NCI-H2196 (cell line): ENCODE measurements at regions not wholly inside any gene's neighbourhood (a gene's known extent, or its start where the extent isn't known, plus 50 kb on each side); places are given as distances from the start of the nearest gene placed in this dataset.

Source experiments
- DNase-seq: peaks from one replicate; lab custom pipeline; 2025; ENCODE audit not compliant: unreplicated experiment; lab: John Stamatoyannopoulos, UW

- no peak for DNase-seq
Measured at GRCh38 chr6:84466511-84466910, 239.1 kb upstream of the CEP162 start.

- DNase-seq, result no peak
Measured at GRCh38 chr6:84464471-84464870, 237.0 kb upstream of the CEP162 start.

GRCh38 chr6:84462698-84463097 lies 235.3 kb upstream of the CEP162 start:
- no peak for DNase-seq

- DNase-seq, result no peak
Measured at GRCh38 chr6:84461461-84461860, 234.0 kb upstream of the CEP162 start.

GRCh38 chr6:84460491-84460890 lies 233.0 kb upstream of the CEP162 start:
- DNase-seq, result no peak

GRCh38 chr6:84459401-84459800 lies 232.0 kb upstream of the CEP162 start:
- DNase-seq, result no peak

- no peak for DNase-seq
Measured at GRCh38 chr6:84458271-84458670, 230.8 kb upstream of the CEP162 start.

- no peak for DNase-seq
Measured at GRCh38 chr6:84457276-84457675, 229.8 kb upstream of the CEP162 start.

- no peak for DNase-seq
Measured at GRCh38 chr6:84456803-84457202, 229.4 kb upstream of the CEP162 start.

- no peak for DNase-seq
Measured at GRCh38 chr6:84455511-84456029, 228.1 kb upstream of the CEP162 start.

- no peak for DNase-seq
Measured at GRCh38 chr6:84453499-84453898, 226.1 kb upstream of the CEP162 start.

GRCh38 chr6:84450018-84450417 lies 222.6 kb upstream of the CEP162 start:
- DNase-seq, result no peak

- no peak for DNase-seq
Measured at GRCh38 chr6:84449220-84449619, 221.8 kb upstream of the CEP162 start.

GRCh38 chr6:84448331-84448730 lies 220.9 kb upstream of the CEP162 start:
- DNase-seq, result no peak

GRCh38 chr6:84447651-84448050 lies 220.2 kb upstream of the CEP162 start:
- DNase-seq, result no peak

GRCh38 chr6:84445068-84445467 lies 217.6 kb upstream of the CEP162 start:
- DNase-seq, result no peak

GRCh38 chr6:84442208-84442607 lies 214.8 kb upstream of the CEP162 start:
- no peak for DNase-seq

GRCh38 chr6:84441456-84441855 lies 214.0 kb upstream of the CEP162 start:
- DNase-seq, result no peak

- DNase-seq, result no peak
Measured at GRCh38 chr6:84434550-84434949, 207.1 kb upstream of the CEP162 start.

GRCh38 chr6:84432619-84433018 lies 205.2 kb upstream of the CEP162 start:
- no peak for DNase-seq

- peak; percentile 19 for DNase-seq
Measured at GRCh38 chr6:84428300-84428907, 201.0 kb upstream of the CEP162 start.

- no peak for DNase-seq
Measured at GRCh38 chr6:84425971-84426705, 198.7 kb upstream of the CEP162 start.

- no peak for DNase-seq
Measured at GRCh38 chr6:84424956-84425355, 197.5 kb upstream of the CEP162 start.
